ENCODE measurements at regions not wholly inside any gene's neighbourhood (a gene's known extent, or its start where the extent isn't known, plus 50 kb on each side); places are given as distances from the start of the nearest gene placed in this dataset.

DNA sequence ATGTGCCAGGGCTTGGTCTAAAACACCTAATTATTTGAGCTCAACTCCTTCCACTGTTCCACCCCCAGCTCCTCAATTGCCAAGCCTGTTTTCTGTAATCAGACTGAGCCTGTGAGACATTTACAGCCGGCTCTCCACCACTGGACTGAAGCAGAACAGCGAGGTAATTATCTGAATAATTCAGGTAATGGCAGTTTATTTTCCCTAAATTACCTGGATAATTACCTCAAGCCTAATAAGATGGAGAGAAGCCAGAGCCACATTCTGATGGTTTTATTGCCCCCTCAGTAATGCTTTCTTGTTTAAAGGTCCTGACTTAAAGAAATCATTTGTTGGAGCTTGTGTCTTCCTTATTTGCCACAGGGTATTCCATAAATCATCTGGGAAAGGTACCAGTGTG is 64.2 kb downstream of the FZD4 start:
- H3K4me3 Mint-ChIP-seq, result no peak overlapping the region
- POLR2A ChIA-PET, result no interaction called here
- no peaks in the 10 kb centered on the region for H3K4me1 Mint-ChIP-seq (ENCODE audit: low read depth)
- no peak overlapping the region for H3K27ac Mint-ChIP-seq
- CTCF ChIA-PET, result no interaction called here
- DNase-seq, result no peak
- no peaks in the 10 kb centered on the region for H3K36me3 ChIP-seq (ENCODE audit: insufficient read depth, low read length)
- TF ChIP-seq, protein P1, sequence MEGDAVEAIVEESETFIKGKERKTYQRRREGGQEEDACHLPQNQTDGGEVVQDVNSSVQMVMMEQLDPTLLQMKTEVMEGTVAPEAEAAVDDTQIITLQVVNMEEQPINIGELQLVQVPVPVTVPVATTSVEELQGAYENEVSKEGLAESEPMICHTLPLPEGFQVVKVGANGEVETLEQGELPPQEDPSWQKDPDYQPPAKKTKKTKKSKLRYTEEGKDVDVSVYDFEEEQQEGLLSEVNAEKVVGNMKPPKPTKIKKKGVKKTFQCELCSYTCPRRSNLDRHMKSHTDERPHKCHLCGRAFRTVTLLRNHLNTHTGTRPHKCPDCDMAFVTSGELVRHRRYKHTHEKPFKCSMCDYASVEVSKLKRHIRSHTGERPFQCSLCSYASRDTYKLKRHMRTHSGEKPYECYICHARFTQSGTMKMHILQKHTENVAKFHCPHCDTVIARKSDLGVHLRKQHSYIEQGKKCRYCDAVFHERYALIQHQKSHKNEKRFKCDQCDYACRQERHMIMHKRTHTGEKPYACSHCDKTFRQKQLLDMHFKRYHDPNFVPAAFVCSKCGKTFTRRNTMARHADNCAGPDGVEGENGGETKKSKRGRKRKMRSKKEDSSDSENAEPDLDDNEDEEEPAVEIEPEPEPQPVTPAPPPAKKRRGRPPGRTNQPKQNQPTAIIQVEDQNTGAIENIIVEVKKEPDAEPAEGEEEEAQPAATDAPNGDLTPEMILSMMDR (IDR thresholded peaks at IDR 0.05), result no peak
- H3K4me3 ChIP-seq (ENCODE audit: low read length), result no peak overlapping the region
- no peak overlapping the region for H3K27ac ChIP-seq (ENCODE audit: low read depth in 1 of 2, low read length in 2 of 2)
- intact Hi-C loops (cut with DNase I, micrococcal nuclease), result no loop called here
- H3K9me3 Mint-ChIP-seq, result no peaks in the 10 kb centered on the region
- H3K36me3 Mint-ChIP-seq (ENCODE audit: low read depth), result no peaks in the 10 kb centered on the region
- peaks cover 9% of the 10 kb centered on the region for H3K27me3 Mint-ChIP-seq
- H3K27me3 ChIP-seq (ENCODE audit: control insufficient read depth in 1 of 2, insufficient read depth in 2 of 2, low read length in 2 of 2), result peaks cover 0 to 3% of the 10 kb centered on the region in 2 experiments
- H3K9me3 ChIP-seq (ENCODE audit: control insufficient read depth in 1 of 2, insufficient read depth in 1 of 2, low read length in 2 of 2), result no peaks in the 10 kb centered on the region
- ATAC-seq (ENCODE audit: poor library complexity), result no peak
- H3K4me1 ChIP-seq (ENCODE audit: insufficient read depth, low read length), result no peaks in the 10 kb centered on the region

DNA sequence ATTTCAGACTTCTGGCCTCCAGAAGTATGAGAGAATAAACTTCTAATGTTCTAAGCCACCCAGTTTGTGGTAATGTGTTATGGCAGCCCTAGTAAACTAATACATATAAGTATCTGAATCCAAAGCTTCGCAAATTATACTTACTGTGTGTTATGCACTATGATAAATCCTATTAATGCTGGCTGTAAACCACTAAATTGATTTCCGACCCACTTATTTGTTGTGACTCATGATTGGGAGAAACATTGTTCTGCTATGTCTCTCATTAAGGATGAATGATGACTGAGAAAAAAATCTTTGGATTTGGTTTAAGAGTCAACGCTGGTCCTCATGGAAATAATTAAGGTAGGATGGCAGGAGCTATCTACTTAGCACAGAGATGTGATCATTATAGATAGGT is 62.0 kb downstream of the FZD4 start:
- no peak overlapping the region for H3K4me3 Mint-ChIP-seq
- intact Hi-C loops (cut with DNase I, micrococcal nuclease), result no loop called here
- CTCF ChIA-PET, result no interaction called here

More for the DNA sequence above, 62.0 kb downstream of the FZD4 start:
- Histone ChIP-seq H3K4me1 (ENCODE audit: insufficient read depth, low read length) (no peaks in the 10 kb centered on the region), H3K27me3 (ENCODE audit: control insufficient read depth in 1 of 2, insufficient read depth in 2 of 2, low read length in 2 of 2) (no peaks in the 10 kb centered on the region), H3K27ac (ENCODE audit: low read depth in 1 of 2, low read length in 2 of 2) (no peak overlapping the region), H3K4me3 (ENCODE audit: low read length) (no peak overlapping the region), H3K9me3 (ENCODE audit: control insufficient read depth in 1 of 2, insufficient read depth in 1 of 2, low read length in 2 of 2) (no peaks in the 10 kb centered on the region), H3K36me3 (ENCODE audit: insufficient read depth, low read length) (no peaks in the 10 kb centered on the region)
- H3K36me3 Mint-ChIP-seq (ENCODE audit: low read depth), result no peaks in the 10 kb centered on the region
- H3K9me3 Mint-ChIP-seq, result no peaks in the 10 kb centered on the region
- DNase-seq (no peak), ATAC-seq (ENCODE audit: poor library complexity) (no peak)
- H3K4me1 Mint-ChIP-seq (ENCODE audit: low read depth), result no peaks in the 10 kb centered on the region
- H3K27me3 Mint-ChIP-seq, result peaks cover 6% of the 10 kb centered on the region
- POLR2A ChIA-PET, result no interaction called here
- TF ChIP-seq, protein P1 (IDR thresholded peaks at IDR 0.05), result no peak
- no peak overlapping the region for H3K27ac Mint-ChIP-seq
